HG03139 (cell line): ENCODE measurements at regions not wholly inside any gene's neighbourhood (a gene's known extent, or its start where the extent isn't known, plus 50 kb on each side); places are given as distances from the start of the nearest gene placed in this dataset.
"Not testable (repeated sequence)": the region's sequence is repeated elsewhere in the genome, so short reads cannot be mapped to it uniquely, and the experiment has no call there.

Experiments used
- ATAC-seq: cut with Tn5 transposase; IDR thresholded peaks from one replicate; pipeline ENCODE4 v1.9.1; 2021; ENCODE audit not compliant: unreplicated experiment

- ATAC-seq, result no peak
These were observed 713.6 kb upstream of the CHRM3 start for GRCh38 chr1:238672806-238673205.

- ATAC-seq, result no peak
These were observed 714.1 kb upstream of the CHRM3 start for GRCh38 chr1:238672262-238672661.

- no peak for ATAC-seq
These were observed 722.2 kb upstream of the CHRM3 start for GRCh38 chr1:238664139-238664538.

- ATAC-seq, result no peak
These were observed 725.5 kb upstream of the CHRM3 start for GRCh38 chr1:238660849-238661248.

GRCh38 chr1:238658763-238659162 is 727.6 kb upstream of the CHRM3 start:
- ATAC-seq, result no peak

- no peak for ATAC-seq
These were observed 732.6 kb upstream of the CHRM3 start for GRCh38 chr1:238653693-238654321.

- no peak for ATAC-seq
These were observed 733.9 kb upstream of the CHRM3 start for GRCh38 chr1:238652346-238652968.

GRCh38 chr1:238649200-238649599 is 737.2 kb upstream of the CHRM3 start:
- no peak for ATAC-seq

- ATAC-seq, result no peak
These were observed 737.6 kb upstream of the CHRM3 start for GRCh38 chr1:238648751-238649150.

GRCh38 chr1:238648296-238648695 is 738.1 kb upstream of the CHRM3 start:
- ATAC-seq, result no peak

- ATAC-seq, result no peak
These were observed 738.5 kb upstream of the CHRM3 start for GRCh38 chr1:238647877-238648276.

- no peak for ATAC-seq
These were observed 744.1 kb upstream of the CHRM3 start for GRCh38 chr1:238642231-238642630.

- ATAC-seq, result no peak
These were observed 746.5 kb upstream of the CHRM3 start for GRCh38 chr1:238639861-238640260.

- ATAC-seq, result no peak
These were observed 737.4 kb upstream of the ZP4 start for GRCh38 chr1:238628110-238628509.

GRCh38 chr1:238624776-238625175 is 734.1 kb upstream of the ZP4 start:
- no peak for ATAC-seq

GRCh38 chr1:238621405-238621804 is 730.7 kb upstream of the ZP4 start:
- no peak for ATAC-seq

- ATAC-seq, result no peak
These were observed 728.9 kb upstream of the ZP4 start for GRCh38 chr1:238619652-238620051.

- ATAC-seq, result no peak
These were observed 720.7 kb upstream of the ZP4 start for GRCh38 chr1:238611406-238611805.

GRCh38 chr1:238608144-238608543 is 717.4 kb upstream of the ZP4 start:
- no peak for ATAC-seq

- no peak for ATAC-seq
These were observed 716.2 kb upstream of the ZP4 start for GRCh38 chr1:238606896-238607295.

GRCh38 chr1:238606457-238606856 is 715.7 kb upstream of the ZP4 start:
- no peak for ATAC-seq

GRCh38 chr1:238604357-238604756 is 713.6 kb upstream of the ZP4 start:
- ATAC-seq, result no peak

GRCh38 chr1:238601604-238602003 is 710.9 kb upstream of the ZP4 start:
- ATAC-seq, result not testable (repeated sequence)
